Mesendoderm (in vitro differentiated cells): ENCODE measurements at regions not wholly inside any gene's neighbourhood (a gene's known extent, or its start where the extent isn't known, plus 50 kb on each side); places are given as distances from the start of the nearest gene placed in this dataset.

Experiments
- DNase-seq: peaks from one replicate; pipeline ENCODE4 v3.0.0; 2013
- H2AK5ac ChIP-seq: 2 replicates; pipeline ENCODE4 v1.6.1; 2013; ENCODE audit warnings: low read length, inconsistent platforms
- H2BK120ac ChIP-seq: 2 replicates; pipeline ENCODE4 v1.6.1; 2013; ENCODE audit warnings: low read depth, mild to moderate bottlenecking, low read length, moderate library complexity, mixed read lengths
- H2BK15ac ChIP-seq: replicated peaks from 2 replicates; pipeline ENCODE4 v1.6.1; 2013; ENCODE audit warnings: low read depth, mild to moderate bottlenecking, moderate library complexity
- H2BK5ac ChIP-seq: 2 replicates; pipeline ENCODE4 v1.6.1; 2013; ENCODE audit warnings: low read length, inconsistent platforms
- H3K18ac ChIP-seq: 2 replicates; pipeline ENCODE4 v1.6.1; 2013; ENCODE audit warnings: mild to moderate bottlenecking, low read length, mixed read lengths
- H3K23ac ChIP-seq: one replicate; pipeline ENCODE4 v1.6.1; 2013; ENCODE audit warnings: low read length
- H3K27ac ChIP-seq: 2 replicates; pipeline ENCODE4 v1.5.1; 2013; ENCODE audit warnings: low read depth, mild to moderate bottlenecking, inconsistent platforms, low read length, moderate library complexity
- H3K27me3 ChIP-seq: 2 replicates; pipeline ENCODE4 v1.6.1; 2013; ENCODE audit warnings: low read length, control low read depth, mild to moderate bottlenecking, inconsistent platforms; ENCODE audit not compliant: insufficient read depth, poor library complexity
- H3K36me3 ChIP-seq: 2 replicates; pipeline ENCODE4 v1.6.1; 2013; ENCODE audit warnings: low read length, inconsistent platforms; ENCODE audit not compliant: control insufficient read depth, insufficient read depth
- H3K4ac ChIP-seq: one replicate; pipeline ENCODE4 v1.6.1; 2013; ENCODE audit warnings: low read depth, mild to moderate bottlenecking, low read length, moderate library complexity
- H3K4me1 ChIP-seq: 2 replicates; pipeline ENCODE4 v1.6.1; 2013; ENCODE audit warnings: low read depth, low read length, inconsistent platforms; ENCODE audit not compliant: control insufficient read depth
- H3K4me2 ChIP-seq: 2 replicates; pipeline ENCODE4 v1.6.1; 2013; ENCODE audit warnings: low read length
- H3K4me3 ChIP-seq: 2 replicates; pipeline ENCODE4 v1.5.1; 2013; ENCODE audit warnings: mild to moderate bottlenecking, low read length
- H3K56ac ChIP-seq: one replicate; pipeline ENCODE4 v1.6.1; 2013; ENCODE audit warnings: low read length
- H3K79me1 ChIP-seq: 2 replicates; pipeline ENCODE4 v1.6.1; 2013; ENCODE audit warnings: low read length, inconsistent platforms
- H3K79me2 ChIP-seq: 2 replicates; pipeline ENCODE4 v1.6.1; 2013; ENCODE audit warnings: mild to moderate bottlenecking, low read length; ENCODE audit not compliant: control insufficient read depth, insufficient read depth
- H3K9ac ChIP-seq: 2 replicates; pipeline ENCODE4 v1.6.1; 2013; ENCODE audit warnings: low read length, inconsistent platforms
- H4K5ac ChIP-seq: one replicate; pipeline ENCODE4 v1.6.1; 2013; ENCODE audit warnings: low read length
- H4K8ac ChIP-seq: one replicate; pipeline ENCODE4 v1.6.1; 2013; ENCODE audit warnings: low read depth, mild to moderate bottlenecking, control low read depth, low read length, moderate library complexity
- whole genome bisulfite sequencing: extraction: QIAGEN DNeasy Blood & Tissue Kit; methylation state at CpG from one replicate; pipeline ENCODE4 v1.1.7; 2013; ENCODE audit warnings: low lambda C conversion rate, missing lambda C conversion rate; ENCODE audit not compliant: insufficient coverage; ENCODE audit errors: extremely low coverage; 5-methylcytosine and 5-hydroxymethylcytosine counted together

GRCh38 chr14:27253966-27254365, 656.1 kb upstream of the NOVA1 start:
- H3K9ac ChIP-seq = no peak overlapping the region
- no peak overlapping the region for H3K27ac ChIP-seq
- no peaks in the 10 kb centered on the region for H3K27me3 ChIP-seq
- no peaks in the 10 kb centered on the region for H3K36me3 ChIP-seq
- H3K79me2 ChIP-seq = no peaks in the 10 kb centered on the region
- no peak overlapping the region for H2BK120ac ChIP-seq
- no peak overlapping the region for H3K56ac ChIP-seq
- no peak overlapping the region for H4K5ac ChIP-seq
- H3K4ac ChIP-seq = no peak overlapping the region
- no peak overlapping the region for H2BK5ac ChIP-seq
- H2BK15ac ChIP-seq = no peak overlapping the region
- H4K8ac ChIP-seq = no peak overlapping the region
- H3K23ac ChIP-seq = no peak overlapping the region
- no peaks in the 10 kb centered on the region for H3K79me1 ChIP-seq
- WGBS = no CpG with 5 or more reads among the region's 4 CpGs
- DNase-seq = no peak
- no peak overlapping the region for H3K18ac ChIP-seq
- H3K4me2 ChIP-seq = no peak overlapping the region
- H3K4me1 ChIP-seq = no peaks in the 10 kb centered on the region
- H3K4me3 ChIP-seq = no peak overlapping the region
- H2AK5ac ChIP-seq = no peak overlapping the region

DNA sequence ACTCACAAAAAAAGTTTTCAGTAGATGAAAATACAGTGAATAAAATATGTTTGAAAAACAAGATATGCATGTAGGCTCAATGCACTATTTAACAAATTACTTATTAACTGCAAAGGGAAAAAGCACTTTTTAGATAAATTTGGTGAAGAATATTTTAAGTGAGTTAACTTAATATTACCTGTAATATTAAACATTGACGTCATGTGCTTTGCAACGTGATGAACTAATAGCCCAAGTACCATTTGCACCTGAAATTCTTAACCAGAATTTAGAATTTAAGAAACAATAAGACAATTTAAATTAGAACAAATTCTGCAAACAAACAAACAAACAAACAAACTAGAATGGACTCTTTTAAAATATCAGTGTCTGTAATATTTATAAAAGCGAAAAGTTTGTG, 659.0 kb upstream of the NOVA1 start:
- Histone ChIP-seq H3K18ac (no peak overlapping the region), H2BK5ac (no peak overlapping the region), H3K27me3 (no peaks in the 10 kb centered on the region), H3K56ac (no peak overlapping the region), H2BK120ac (no peak overlapping the region), H3K23ac (no peak overlapping the region), H3K4me2 (no peak overlapping the region), H4K5ac (no peak overlapping the region), H4K8ac (no peak overlapping the region), H3K9ac (no peak overlapping the region), H3K36me3 (no peaks in the 10 kb centered on the region), H3K4ac (no peak overlapping the region), H3K4me1 (no peaks in the 10 kb centered on the region), H2BK15ac (no peak overlapping the region), H3K27ac (no peak overlapping the region), H3K79me2 (no peaks in the 10 kb centered on the region), H3K79me1 (no peaks in the 10 kb centered on the region), H3K4me3 (no peak overlapping the region), H2AK5ac (no peak overlapping the region)
- WGBS = no CpG with 5 or more reads among the region's 3 CpGs
- DNase-seq = no peak

GRCh38 chr14:27267876-27268275, 670.0 kb upstream of the NOVA1 start:
- H2BK5ac ChIP-seq = no peak overlapping the region
- H2BK120ac ChIP-seq = no peak overlapping the region
- no peaks in the 10 kb centered on the region for H3K79me1 ChIP-seq
- no peak overlapping the region for H3K4me2 ChIP-seq
- no peak overlapping the region for H3K4ac ChIP-seq
- H3K56ac ChIP-seq = no peak overlapping the region
- no peak overlapping the region for H4K8ac ChIP-seq
- no peak overlapping the region for H3K27ac ChIP-seq
- no peak overlapping the region for H3K23ac ChIP-seq
- no peak overlapping the region for H3K4me3 ChIP-seq
- H3K4me1 ChIP-seq = no peaks in the 10 kb centered on the region
- no peaks in the 10 kb centered on the region for H3K27me3 ChIP-seq
- no peak overlapping the region for H3K9ac ChIP-seq
- H3K79me2 ChIP-seq = no peaks in the 10 kb centered on the region
- no peak overlapping the region for H4K5ac ChIP-seq
- H2AK5ac ChIP-seq = no peak overlapping the region
- DNase-seq = no peak
- no CpG with 5 or more reads among the region's 1 CpG for WGBS
- H2BK15ac ChIP-seq = no peak overlapping the region
- H3K18ac ChIP-seq = no peak overlapping the region
- no peaks in the 10 kb centered on the region for H3K36me3 ChIP-seq

DNA sequence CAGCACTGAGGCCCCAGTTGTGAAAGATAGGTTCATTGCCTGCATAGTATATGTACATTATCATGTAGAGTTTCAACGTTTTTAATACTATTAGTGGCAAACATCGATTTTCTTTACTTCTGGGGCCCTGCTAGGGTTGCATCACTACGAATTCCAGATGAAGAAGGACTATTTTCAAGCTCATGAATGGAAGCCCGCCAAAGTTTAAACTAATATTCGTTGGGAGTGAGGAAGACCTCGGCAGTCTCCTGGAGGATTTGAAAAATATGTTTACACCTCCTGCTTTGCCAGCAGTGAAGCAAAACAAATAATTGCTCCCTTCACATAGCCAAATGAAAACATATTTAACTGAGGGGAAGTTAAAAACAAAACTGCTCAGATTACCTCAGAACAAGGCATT, 672.9 kb upstream of the NOVA1 start:
- Histone ChIP-seq H4K8ac (no peak overlapping the region), H3K23ac (no peak overlapping the region), H2BK5ac (no peak overlapping the region), H2BK120ac (no peak overlapping the region), H3K27ac (no peak overlapping the region), H3K79me1 (no peaks in the 10 kb centered on the region), H3K4me2 (no peak overlapping the region), H3K4me1 (no peaks in the 10 kb centered on the region), H3K27me3 (no peaks in the 10 kb centered on the region), H3K9ac (no peak overlapping the region), H3K4me3 (no peak overlapping the region), H3K4ac (no peak overlapping the region), H3K18ac (no peak overlapping the region), H3K79me2 (no peaks in the 10 kb centered on the region), H3K36me3 (no peaks in the 10 kb centered on the region), H2AK5ac (no peak overlapping the region), H4K5ac (no peak overlapping the region), H3K56ac (no peak overlapping the region), H2BK15ac (no peak overlapping the region)
- DNase-seq = no peak
- WGBS = no CpG with 5 or more reads among the region's 6 CpGs

DNA sequence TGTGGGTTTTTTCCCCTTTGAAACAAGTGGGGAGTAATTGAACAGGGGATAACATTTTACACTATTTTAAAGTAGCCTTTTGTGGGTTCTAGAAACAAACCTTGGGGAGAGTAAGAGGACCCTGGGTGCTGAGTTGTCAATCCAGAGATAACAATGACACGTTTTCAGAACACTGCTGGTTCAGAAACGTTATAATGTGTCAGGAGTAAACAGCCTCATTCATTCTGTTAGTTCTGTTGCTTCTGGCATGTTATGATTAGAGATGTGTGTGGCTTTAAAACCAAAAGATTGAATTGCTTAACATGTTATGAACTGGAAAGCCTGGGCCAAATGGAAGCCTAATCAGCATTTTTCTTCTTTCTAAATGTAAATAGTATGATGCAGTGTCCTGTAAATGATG, 680.5 kb upstream of the NOVA1 start:
- Histone ChIP-seq H2BK5ac (no peak overlapping the region), H3K27me3 (no peaks in the 10 kb centered on the region), H3K9ac (no peak overlapping the region), H3K79me1 (no peaks in the 10 kb centered on the region), H3K18ac (no peak overlapping the region), H3K23ac (no peak overlapping the region), H3K36me3 (no peaks in the 10 kb centered on the region), H3K56ac (no peak overlapping the region), H3K27ac (no peak overlapping the region), H4K5ac (no peak overlapping the region), H2BK120ac (no peak overlapping the region), H2AK5ac (no peak overlapping the region), H3K4ac (no peak overlapping the region), H2BK15ac (no peak overlapping the region), H3K4me3 (no peak overlapping the region), H3K79me2 (no peaks in the 10 kb centered on the region), H3K4me2 (no peak overlapping the region), H4K8ac (no peak overlapping the region), H3K4me1 (no peaks in the 10 kb centered on the region)
- no CpG with 5 or more reads among the region's 2 CpGs for WGBS
- DNase-seq = no peak

- Histone ChIP-seq H3K27me3 (no peaks in the 10 kb centered on the region), H3K36me3 (no peaks in the 10 kb centered on the region), H3K79me1 (no peaks in the 10 kb centered on the region), H2BK5ac (no peak overlapping the region), H2BK120ac (no peak overlapping the region), H4K5ac (no peak overlapping the region), H3K79me2 (no peaks in the 10 kb centered on the region), H3K4me2 (no peak overlapping the region), H2AK5ac (no peak overlapping the region), H3K4ac (no peak overlapping the region), H2BK15ac (no peak overlapping the region), H3K23ac (no peak overlapping the region), H4K8ac (no peak overlapping the region), H3K27ac (no peak overlapping the region), H3K18ac (no peak overlapping the region), H3K9ac (no peak overlapping the region), H3K4me3 (no peak overlapping the region), H3K56ac (no peak overlapping the region), H3K4me1 (no peaks in the 10 kb centered on the region)
- DNase-seq = no peak
These were observed 707.7 kb upstream of the NOVA1 start for GRCh38 chr14:27305441-27305945.
